Lower lobe of right lung (tissue), 2 donors: ENCODE measurements at regions not wholly inside any gene's neighbourhood (a gene's known extent, or its start where the extent isn't known, plus 50 kb on each side); places are given as distances from the start of the nearest gene placed in this dataset.

Source experiments
- ATAC-seq, 2 donors: fragments of 200-7000 bp; cut with Tn5 transposase; one replicate each; pipeline ENCODE4 v1.9.1; 2020 to 2022; ENCODE audit warnings: mild to moderate bottlenecking in 2 of 2, moderate library complexity in 2 of 2
- DNase-seq: peaks from one replicate; pipeline ENCODE4 v3.0.0-alpha.2; 2020
- H3K27ac ChIP-seq: fragments of 200-600 bp; one replicate; pipeline ENCODE4 v1.8.0; 2022
- H3K27me3 ChIP-seq: fragments of 200-600 bp; one replicate; pipeline ENCODE4 v1.8.0; 2022; ENCODE audit warnings: low read depth
- H3K36me3 ChIP-seq: fragments of 200-600 bp; one replicate; pipeline ENCODE4 v1.8.0; 2022; ENCODE audit warnings: mild to moderate bottlenecking
- H3K4me1 ChIP-seq: fragments of 200-600 bp; one replicate; pipeline ENCODE4 v1.8.0; 2022
- H3K4me3 ChIP-seq: fragments of 200-600 bp; one replicate; pipeline ENCODE4 v1.8.0; 2022; ENCODE audit warnings: mild to moderate bottlenecking
- H3K9me3 ChIP-seq: fragments of 200-600 bp; one replicate; pipeline ENCODE4 v1.8.0; 2022
- CTCF ChIP-seq: fragments of 200-600 bp; IDR thresholded peaks from one replicate; pipeline ENCODE4 v1.8.0; 2022; ENCODE audit warnings: antibody characterized with exemption, mild to moderate bottlenecking
- intact Hi-C: fragments of 100-400 bp; cut with DNase I; formaldehyde crosslinking; loops from one replicate; pipeline ENCODE4 v1.11.0; 2022
- donor health status: DM: no; HTN: yes; CAD: no; lungs with severe emphysema.

GRCh38 chr13:75938811-75939560, 302.9 kb downstream of the LMO7 start:
- TF ChIP-seq CTCF, result no peak

DNA sequence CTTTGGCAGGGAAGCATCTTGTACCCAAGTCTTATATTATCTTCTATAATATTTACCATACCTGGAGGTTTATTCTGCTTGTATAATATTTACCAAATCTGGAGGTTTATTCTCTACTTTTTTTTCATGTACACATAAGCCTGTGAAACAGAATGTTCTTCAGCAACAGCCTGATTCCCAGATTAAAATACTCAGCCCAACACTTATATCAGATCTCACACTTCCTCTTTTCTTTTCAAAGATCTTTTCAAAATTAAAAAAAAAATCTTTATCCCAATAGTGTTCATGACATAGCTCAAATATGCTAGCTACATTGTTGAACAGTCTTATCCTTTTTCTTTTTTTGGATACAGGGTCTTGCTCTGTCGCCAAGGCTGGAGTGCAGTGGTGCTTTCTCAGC, 300.7 kb downstream of the LMO7 start:
- intact Hi-C loops, result no loop called here
- DNase-seq (no peak), ATAC-seq (no peak)
- no peaks in the 10 kb centered on the region for H3K9me3 ChIP-seq
- no peak for TF ChIP-seq CTCF
- H3K27me3 ChIP-seq, result no peaks in the 10 kb centered on the region
- no peak overlapping the region for H3K27ac ChIP-seq
- no peak overlapping the region for H3K4me3 ChIP-seq
- H3K4me1 ChIP-seq, result no peaks in the 10 kb centered on the region
- no peaks in the 10 kb centered on the region for H3K36me3 ChIP-seq

More at GRCh38 chr13:75938811-75939560, 302.9 kb downstream of the LMO7 start:
- H3K4me1 ChIP-seq, result no peaks in the 10 kb centered on the region
- DNase-seq, result no peak
- no peaks in the 10 kb centered on the region for H3K27me3 ChIP-seq
- H3K36me3 ChIP-seq, result no peaks in the 10 kb centered on the region
- no peaks in the 10 kb centered on the region for H3K9me3 ChIP-seq
- H3K27ac ChIP-seq, result no peak overlapping the region
- intact Hi-C loops, result no loop called here
- no peak overlapping the region for H3K4me3 ChIP-seq
- no peak for ATAC-seq

GRCh38 chr13:75935805-75936204, 299.7 kb downstream of the LMO7 start:
- DNase-seq (no peak), ATAC-seq (no peak)
- no peaks in the 10 kb centered on the region for H3K36me3 ChIP-seq
- no peak overlapping the region for H3K4me3 ChIP-seq
- TF ChIP-seq CTCF, result no peak
- intact Hi-C loops, result no loop called here
- no peaks in the 10 kb centered on the region for H3K27me3 ChIP-seq
- no peak overlapping the region for H3K27ac ChIP-seq
- no peaks in the 10 kb centered on the region for H3K4me1 ChIP-seq
- no peaks in the 10 kb centered on the region for H3K9me3 ChIP-seq

- DNase-seq, result no peak
- intact Hi-C loops, result no loop called here
- Histone ChIP-seq H3K4me3 (no peak overlapping the region), H3K27me3 (no peaks in the 10 kb centered on the region), H3K27ac (no peak overlapping the region), H3K9me3 (no peaks in the 10 kb centered on the region), H3K4me1 (no peaks in the 10 kb centered on the region), H3K36me3 (no peaks in the 10 kb centered on the region)
- no peak for ATAC-seq
- no peak for TF ChIP-seq CTCF
Observed at GRCh38 chr13:75934889-75935288, 298.8 kb downstream of the LMO7 start.

DNA sequence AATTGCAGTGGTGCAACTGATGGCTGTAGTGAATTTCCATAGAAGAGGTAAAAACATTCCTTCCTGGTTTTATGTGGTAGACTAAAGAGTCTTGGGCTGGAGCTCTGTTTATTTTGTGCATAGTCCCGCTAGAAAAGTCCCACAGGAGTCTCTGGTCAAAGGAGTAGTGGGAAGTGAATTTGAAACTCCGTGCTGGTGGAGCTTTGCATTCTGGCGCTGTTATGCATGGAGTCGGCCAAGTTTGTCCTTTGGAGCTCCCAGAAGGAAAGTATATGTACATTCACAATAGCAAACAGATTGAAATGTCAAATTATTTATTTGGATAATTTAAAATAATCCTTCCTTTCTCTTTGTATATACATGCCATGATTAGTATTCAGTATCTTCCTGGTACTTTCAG, 296.5 kb downstream of the LMO7 start:
- no peaks in the 10 kb centered on the region for H3K4me1 ChIP-seq
- no peaks in the 10 kb centered on the region for H3K9me3 ChIP-seq
- no peak overlapping the region for H3K27ac ChIP-seq
- H3K36me3 ChIP-seq, result no peaks in the 10 kb centered on the region
- no peaks in the 10 kb centered on the region for H3K27me3 ChIP-seq
- ATAC-seq, result no peak
- intact Hi-C loops, result no loop called here
- H3K4me3 ChIP-seq, result no peak overlapping the region
- no peak for TF ChIP-seq CTCF
- no peak for DNase-seq
